HepG2 (cell line): ENCODE measurements at regions not wholly inside any gene's neighbourhood (a gene's known extent, or its start where the extent isn't known, plus 50 kb on each side); places are given as distances from the start of the nearest gene placed in this dataset.

Experiments
- ATF1 ChIP-seq: IDR thresholded peaks from 2 replicates; pipeline ENCODE4 v1.6.1; 2016; ENCODE audit warnings: mild to moderate bottlenecking, control low read depth
- KAT2B ChIP-seq: fragments of 150-350 bp; IDR thresholded peaks from 2 replicates; pipeline ENCODE4 v1.6.1; 2014; ENCODE audit warnings: low read depth, low read length, borderline replicate concordance

GRCh38 chr6:16019462-16019861, 109.4 kb upstream of the MYLIP start:
- no peak for TF ChIP-seq KAT2B
- no peak for TF ChIP-seq ATF1 (CRISPR knock-in tag)
